Hepatocyte (in vitro differentiated cells): ENCODE measurements at regions not wholly inside any gene's neighbourhood (a gene's known extent, or its start where the extent isn't known, plus 50 kb on each side); places are given as distances from the start of the nearest gene placed in this dataset.

Experiments
- DNase-seq: peaks from one replicate; pipeline ENCODE4 v3.0.0-alpha.2; 2016; ENCODE audit warnings: low spot score
- H2AFZ ChIP-seq: fragments of 200-600 bp; sonication (generic); 2 replicates; pipeline ENCODE4 v1.6.0; 2016; ENCODE audit warnings: antibody characterized with exemption, mild to moderate bottlenecking
- H3K27ac ChIP-seq: fragments of 200-600 bp; sonication (generic); 2 replicates; pipeline ENCODE4 v1.5.1; 2016; ENCODE audit warnings: mild to moderate bottlenecking
- H3K27me3 ChIP-seq: fragments of 200-600 bp; sonication (generic); 2 replicates; pipeline ENCODE4 v1.6.1; 2016
- H3K36me3 ChIP-seq: fragments of 200-600 bp; sonication (generic); replicated peaks from 2 replicates; pipeline ENCODE4 v1.5.1; 2016; ENCODE audit warnings: low read depth; ENCODE audit not compliant: insufficient read depth
- H3K4me1 ChIP-seq: fragments of 200-600 bp; sonication (generic); 2 replicates; pipeline ENCODE4 v1.5.1; 2016; ENCODE audit warnings: mild to moderate bottlenecking, moderate library complexity; ENCODE audit not compliant: insufficient read depth
- H3K4me2 ChIP-seq: fragments of 200-600 bp; sonication (generic); 2 replicates; pipeline ENCODE4 v1.6.0; 2016
- H3K4me3 ChIP-seq: fragments of 200-600 bp; sonication (generic); 2 replicates; pipeline ENCODE4 v1.5.1; 2016; ENCODE audit warnings: mild to moderate bottlenecking
- H3K79me2 ChIP-seq: fragments of 200-600 bp; sonication (generic); 2 replicates; pipeline ENCODE4 v1.6.0; 2017; ENCODE audit warnings: mild to moderate bottlenecking
- H3K9me2 ChIP-seq: fragments of 200-600 bp; sonication (generic); replicated peaks from 2 replicates; pipeline ENCODE4 v1.6.0; 2017; ENCODE audit warnings: mild to moderate bottlenecking; ENCODE audit not compliant: insufficient read depth
- H3K9me3 ChIP-seq: fragments of 200-600 bp; sonication (generic); 2 replicates; pipeline ENCODE4 v1.5.1; 2016; ENCODE audit warnings: low read depth, mild to moderate bottlenecking
- H4K20me1 ChIP-seq: fragments of 200-600 bp; sonication (generic); 2 replicates; pipeline ENCODE4 v1.6.0; 2016; ENCODE audit warnings: mild to moderate bottlenecking; ENCODE audit not compliant: insufficient read depth, poor library complexity, severe bottlenecking
- CTCF ChIP-seq: fragments of 200-600 bp; sonication (generic); IDR thresholded peaks from 2 replicates; pipeline ENCODE4 v1.5.1; 2016; ENCODE audit warnings: antibody characterized with exemption, mild to moderate bottlenecking; ENCODE audit not compliant: poor library complexity
- EZH2 ChIP-seq: fragments of 200-600 bp; sonication (generic); IDR thresholded peaks from 2 replicates; pipeline ENCODE4 v1.6.1; 2016; ENCODE audit warnings: antibody characterized with exemption, mild to moderate bottlenecking, borderline replicate concordance
- EZH2phosphoT487 ChIP-seq: fragments of 200-600 bp; sonication (generic); IDR thresholded peaks from one replicate; pipeline ENCODE4 v1.6.1; 2018; ENCODE audit warnings: antibody characterized with exemption, mild to moderate bottlenecking, low read depth, moderate library complexity; ENCODE audit not compliant: unreplicated experiment, severe bottlenecking
- WGBS: methylation state at CpG from one replicate; pipeline ENCODE4 v1.1.6; 2016; ENCODE audit warnings: low lambda C conversion rate; ENCODE audit errors: missing lambda C conversion rate; 5-methylcytosine and 5-hydroxymethylcytosine counted together

- Histone ChIP-seq H3K79me2 (no peaks in the 10 kb centered on the region), H4K20me1 (no peaks in the 10 kb centered on the region), H3K4me3 (no peak overlapping the region), H2AFZ (no peak overlapping the region), H3K9me3 (no peaks in the 10 kb centered on the region), H3K9me2 (no peaks in the 10 kb centered on the region), H3K36me3 (no peaks in the 10 kb centered on the region), H3K27ac (no peak overlapping the region), H3K27me3 (no peaks in the 10 kb centered on the region), H3K4me1 (peaks cover 4% of the 10 kb centered on the region), H3K4me2 (no peak overlapping the region)
- DNase-seq = no peak
- TF ChIP-seq CTCF (no peak), EZH2phosphoT487 (no peak), EZH2 (no peak)
- 84% methylated on average over 3 of the region's 3 CpGs for WGBS
Observed at GRCh38 chr11:110960167-110960566, 247.9 kb upstream of the ARHGAP20 start.

- Histone ChIP-seq H3K4me3 (no peak overlapping the region), H3K79me2 (no peaks in the 10 kb centered on the region), H3K9me2 (no peaks in the 10 kb centered on the region), H3K36me3 (no peaks in the 10 kb centered on the region), H3K27me3 (no peaks in the 10 kb centered on the region), H3K27ac (no peak overlapping the region), H4K20me1 (no peaks in the 10 kb centered on the region), H3K9me3 (no peaks in the 10 kb centered on the region), H3K4me1 (no peaks in the 10 kb centered on the region), H2AFZ (no peak overlapping the region), H3K4me2 (no peak overlapping the region)
- TF ChIP-seq CTCF (no peak), EZH2phosphoT487 (no peak), EZH2 (no peak)
- 95% methylated on average over 4 of the region's 4 CpGs for WGBS
- no peak for DNase-seq
Observed at GRCh38 chr11:110958216-110958615, 246.0 kb upstream of the ARHGAP20 start.

- Histone ChIP-seq H3K27me3 (no peaks in the 10 kb centered on the region), H3K27ac (no peak overlapping the region), H3K9me2 (no peaks in the 10 kb centered on the region), H4K20me1 (no peaks in the 10 kb centered on the region), H3K36me3 (no peaks in the 10 kb centered on the region), H3K79me2 (no peaks in the 10 kb centered on the region), H3K9me3 (no peaks in the 10 kb centered on the region), H3K4me2 (no peak overlapping the region), H3K4me1 (peaks cover 6% of the 10 kb centered on the region), H2AFZ (no peak overlapping the region), H3K4me3 (no peak overlapping the region)
- TF ChIP-seq CTCF = no peak
- no peak for TF ChIP-seq EZH2phosphoT487
- TF ChIP-seq EZH2 = no peak
- WGBS = 63% methylated on average over 2 of the region's 2 CpGs
- no peak for DNase-seq
Observed at GRCh38 chr11:110955776-110956175, 243.5 kb upstream of the ARHGAP20 start.
